ENCODE measurements at regions not wholly inside any gene's neighbourhood (a gene's known extent, or its start where the extent isn't known, plus 50 kb on each side); places are given as distances from the start of the nearest gene placed in this dataset.

- TF ChIP-seq CTCF (IDR thresholded peaks at IDR 0.05) (no peak), POLR2A (IDR thresholded peaks at IDR 0.05) (no peak)
These were observed 669.2 kb upstream of the ACO1 start for GRCh38 chr9:31715250-31715649.

Measured in lower leg skin (tissue), 3 donors.